K562 (cell line): ENCODE measurements at regions not wholly inside any gene's neighbourhood (a gene's known extent, or its start where the extent isn't known, plus 50 kb on each side); places are given as distances from the start of the nearest gene placed in this dataset.

Source experiments
- ATAC-seq: fragments of 200-7000 bp; cut with Tn5 transposase; 3 replicates; pipeline ENCODE4 v1.9.1; 2020; ENCODE audit warnings: moderate library complexity
- BruUV-seq: library from RNA; stranded (reverse); fragments of 400-500 nt; replicated peaks from 2 replicates; lab custom pipeline; 2021; lab: Mats Ljungman, UMichigan
- CTCF ChIA-PET: fragments of 300-600 bp; formaldehyde crosslinking; extraction: SDS; loops from one replicate; lab custom pipeline; 2021; ENCODE audit warnings: low intra/inter-chr PET ratio; lab: Yijun Ruan, JAX
- POLR2A ChIA-PET: fragments of 300-600, 350-650 bp; sonication (Branson Sonifier 250); formaldehyde crosslinking; extraction: SDS; loops from one replicate; lab custom pipeline; 2021; ENCODE audit warnings: antibody characterized with exemption, inconsistent platforms; lab: Yijun Ruan, JAX
- DNase-seq, 4 experiments: peaks; one replicate each; pipeline versions ENCODE4 v3.0.0 to v3.0.0-alpha.2; 2011 to 2018; ENCODE audit warnings: low spot score in 3 of 4, mixed read lengths in 3 of 4; ENCODE audit errors: extremely low read depth in 1 of 4
- FAIRE-seq: peaks from 2 replicates; lab custom pipeline; 2011; peaks lifted over from hg19 to GRCh38; lab: Jason Lieb, UNC
- H2AFZ ChIP-seq: 2 replicates; pipeline ENCODE4 v1.6.0; 2011; ENCODE audit warnings: low read depth, low read length, control low read depth, inconsistent platforms
- H3K27ac ChIP-seq: fragments of 200-600 bp; 3 replicates; pipeline ENCODE4 v1.8.0; 2011; ENCODE audit warnings: low read depth, mild to moderate bottlenecking, control low read depth, inconsistent platforms, low read length, moderate library complexity, mixed read lengths; ENCODE audit errors: extremely low read depth
- H3K27me3 ChIP-seq, 2 experiments: fragments of 300-600 bp in 1 of 2; 2 replicates in 1 of 2; 3 replicates in 1 of 2; pipeline versions ENCODE4 v1.6.0 to v1.8.0; 2011; ENCODE audit warnings: inconsistent platforms in 2 of 2, low read length in 2 of 2, mild to moderate bottlenecking in 1 of 2, mixed read lengths in 1 of 2, moderate library complexity in 1 of 2; ENCODE audit not compliant: control insufficient read depth in 2 of 2, insufficient read depth in 2 of 2
- H3K36me3 ChIP-seq: fragments of 300-600 bp; 3 replicates; pipeline ENCODE4 v1.8.0; 2011; ENCODE audit warnings: mild to moderate bottlenecking, low read length, inconsistent platforms; ENCODE audit not compliant: control insufficient read depth, insufficient read depth
- H3K4me1 ChIP-seq, 2 experiments: fragments of 200-600 bp in 1 of 2; replicated peaks in 1 of 2; 2 replicates in 1 of 2; 3 replicates in 1 of 2; pipeline versions ENCODE4 v1.5.1 to v1.8.0; 2011; ENCODE audit warnings: inconsistent platforms in 2 of 2, low read length in 2 of 2, mild to moderate bottlenecking in 1 of 2, mixed read lengths in 1 of 2, moderate library complexity in 1 of 2; ENCODE audit not compliant: control insufficient read depth in 2 of 2, insufficient read depth in 2 of 2
- H3K4me2 ChIP-seq: 2 replicates; pipeline ENCODE4 v1.6.1; 2011; ENCODE audit warnings: low read length, control low read depth, inconsistent platforms, mixed read lengths; ENCODE audit not compliant: insufficient read depth
- H3K4me3 ChIP-seq: fragments of 200-600 bp; sonication (generic), shearing (Covaris generic); 2 replicates; pipeline ENCODE4 v1.5.1; 2016; ENCODE audit warnings: control low read depth, inconsistent platforms
- H3K79me2 ChIP-seq: fragments of 200-600 bp; 3 replicates; pipeline ENCODE4 v1.8.0; 2011; ENCODE audit warnings: low read length, inconsistent platforms; ENCODE audit not compliant: control insufficient read depth, insufficient read depth
- H3K9ac ChIP-seq, 2 experiments: 2 replicates each; pipeline versions ENCODE4 v1.6.0 to v1.6.1; 2011; ENCODE audit warnings: low read depth in 2 of 2, low read length in 2 of 2, control low read depth in 1 of 2, inconsistent platforms in 1 of 2, mild to moderate bottlenecking in 1 of 2, mixed read lengths in 1 of 2; ENCODE audit not compliant: insufficient read depth in 1 of 2
- H3K9me1 ChIP-seq: one replicate; pipeline ENCODE4 v1.6.0; 2011; ENCODE audit warnings: inconsistent platforms, mild to moderate bottlenecking, low read length, moderate library complexity; ENCODE audit not compliant: control insufficient read depth, insufficient read depth
- H3K9me3 ChIP-seq: replicated peaks from 2 replicates; pipeline ENCODE4 v1.5.1; 2011; ENCODE audit warnings: low read depth, low read length, inconsistent platforms; ENCODE audit not compliant: control insufficient read depth, insufficient read depth
- H4K20me1 ChIP-seq: replicated peaks from 2 replicates; pipeline ENCODE4 v1.6.1; 2011; ENCODE audit warnings: low read length, inconsistent platforms, mixed read lengths; ENCODE audit not compliant: control insufficient read depth, insufficient read depth
- CEBPG ChIP-seq, 3 experiments: fragments of 200-800 bp in 1 of 3; sonication (Bioruptor generic) in 1 of 3; sonication (generic) in 1 of 3; formaldehyde crosslinking in 1 of 3; IDR thresholded peaks in 2 of 3; conservative IDR thresholded peaks in 1 of 3; 2 replicates each; pipeline versions ENCODE4 v1.6.1 to v1.8.0; 2016 to 2022; ENCODE audit warnings: missing compliant biosample characterization in 2 of 3, missing genetic modification characterization in 2 of 3, mild to moderate bottlenecking in 1 of 3, missing genetic modification reagents in 1 of 3
- CLOCK ChIP-seq: fragments of 250-450 bp; sonication (Bioruptor Pico); IDR thresholded peaks from 2 replicates; pipeline ENCODE4 v1.4.0; 2020; ENCODE audit warnings: mild to moderate bottlenecking, moderate library complexity, borderline replicate concordance
- CREB1 ChIP-seq, 2 experiments: sonication (generic) in 1 of 2; formaldehyde crosslinking in 1 of 2; IDR thresholded peaks; 2 replicates each; pipeline versions ENCODE4 v1.6.1 to v1.8.0; 2012 to 2022; ENCODE audit warnings: inconsistent platforms in 1 of 2, mild to moderate bottlenecking in 1 of 2, missing genetic modification reagents in 1 of 2, moderate library complexity in 1 of 2
- CREBBP ChIP-seq: IDR thresholded peaks from one replicate; pipeline ENCODE4 v1.6.1; 2012; ENCODE audit warnings: low read depth, mild to moderate bottlenecking, control low read depth, inconsistent platforms, low read length
- EHMT2 ChIP-seq: fragments of 450-650 bp; IDR thresholded peaks from 2 replicates; pipeline ENCODE4 v1.6.1; 2018; ENCODE audit warnings: antibody characterized with exemption
- MAFF ChIP-seq: IDR thresholded peaks from 2 replicates; pipeline ENCODE4 v1.6.1; 2012; ENCODE audit warnings: low read length, improper control_type of control experiment
- MAFG ChIP-seq: fragments of 450-650 bp; conservative IDR thresholded peaks from 2 replicates; pipeline ENCODE4 v1.6.1; 2016; ENCODE audit warnings: missing genetic modification characterization, missing compliant biosample characterization
- NFRKB ChIP-seq: fragments of 450-650 bp; IDR thresholded peaks from 2 replicates; pipeline ENCODE4 v1.6.1; 2016; ENCODE audit warnings: low read depth
- RAD21 ChIP-seq, 2 experiments: fragments of 250-450 bp in 1 of 2; fragments of 450-650 bp in 1 of 2; sonication (Bioruptor Pico) in 1 of 2; formaldehyde crosslinking in 1 of 2; IDR thresholded peaks in 1 of 2; conservative IDR thresholded peaks in 1 of 2; 2 replicates each; pipeline versions ENCODE4 v1.4.0 to v1.8.0; 2020 to 2022; ENCODE audit warnings: mild to moderate bottlenecking in 2 of 2, moderate library complexity in 1 of 2
- TRIM24 ChIP-seq, 2 experiments: fragments of 450-650 bp; IDR thresholded peaks; 2 replicates each; pipeline ENCODE4 v1.6.1; 2016
- ZNF316 ChIP-seq: fragments of 450-650 bp; IDR thresholded peaks from 2 replicates; pipeline ENCODE4 v1.6.1; 2016
- WGBS: fragments of 100-300 bp; shearing (Covaris generic); methylation state at CpG from one replicate; pipeline ENCODE4 v1.1.6; 2016; ENCODE audit warnings: low coverage, mixed read lengths; ENCODE audit not compliant: insufficient coverage; ENCODE audit errors: missing lambda C conversion rate; 5-methylcytosine and 5-hydroxymethylcytosine counted together
- in situ Hi-C: fragments of 300-500 bp; cut with MboI; formaldehyde crosslinking; loops from 4 replicates; pipeline ENCODE4 v1.15.0; 2018; ENCODE audit warnings: inconsistent platforms, mixed read lengths
- intact Hi-C: fragments of 100-400 bp; cut with micrococcal nuclease; formaldehyde crosslinking; loops from 2 replicates; pipeline ENCODE4 v1.14.2; 2022

GRCh38 chr15:87121336-87121735, 1041.7 kb downstream of the AGBL1 start:
- Histone ChIP-seq H3K9me1 (no peaks in the 10 kb centered on the region), H3K79me2 (no peaks in the 10 kb centered on the region), H3K9ac (no peak overlapping the region), H2AFZ (no peak overlapping the region), H3K27me3 (no peaks in the 10 kb centered on the region), H3K4me2 (no peak overlapping the region), H3K4me1 (no peaks in the 10 kb centered on the region), H4K20me1 (no peaks in the 10 kb centered on the region), H3K4me3 (no peak overlapping the region), H3K36me3 (no peaks in the 10 kb centered on the region), H3K9me3 (no peaks in the 10 kb centered on the region), H3K27ac (no peak overlapping the region)
- DNase-seq = no peak
- FAIRE-seq = no peak
- CTCF ChIA-PET = no interaction called here
- 0% methylated on average over 2 of the region's 2 CpGs for WGBS
- TF ChIP-seq CLOCK (CRISPR knock-in tag) (no peak), CEBPG (CRISPR knock-in tag; IDR thresholded peaks at IDR 0.05) (no peak), CEBPG (tag; conservative IDR thresholded peaks at IDR 0.05 in 1 of 2, IDR thresholded peaks at IDR 0.05 in 1 of 2) (0 out of 4 replicates have a peak, but pooled peaks of 1 of the 2 experiments have one; percentile 31)
- intact Hi-C loops = no loop called here
- no TSS peak for BruUV-seq
- in situ Hi-C loops = no loop called here
- ATAC-seq = no peak
- POLR2A ChIA-PET = no interaction called here

- ATAC-seq (no peak), FAIRE-seq (no peak), DNase-seq (no peak)
- Histone ChIP-seq H2AFZ (no peak overlapping the region), H3K9me1 (no peaks in the 10 kb centered on the region), H3K27me3 (no peaks in the 10 kb centered on the region), H4K20me1 (no peaks in the 10 kb centered on the region), H3K4me2 (no peak overlapping the region), H3K36me3 (no peaks in the 10 kb centered on the region), H3K9ac (no peak overlapping the region), H3K27ac (no peak overlapping the region), H3K4me1 (no peaks in the 10 kb centered on the region), H3K79me2 (no peaks in the 10 kb centered on the region), H3K9me3 (no peaks in the 10 kb centered on the region), H3K4me3 (no peak overlapping the region)
- POLR2A ChIA-PET = no interaction called here
- intact Hi-C loops = no loop called here
- CTCF ChIA-PET = no interaction called here
- in situ Hi-C loops = no loop called here
- TF ChIP-seq EHMT2 (no peak), NFRKB (no peak), ZNF316 (0 out of 2 replicates have a peak, but pooled peaks have one; percentile 22), MAFF (0 out of 2 replicates have a peak, but pooled peaks have one; percentile 23), TRIM24 (IDR thresholded peaks at IDR 0.05) (no peak), CREB1 (IDR thresholded peaks at IDR 0.05) (no peak), CREB1 (CRISPR knock-in tag; IDR thresholded peaks at IDR 0.05) (no peak), CREBBP (no peak), RAD21 (CRISPR knock-in tag; conservative IDR thresholded peaks at IDR 0.05 in 1 of 2, IDR thresholded peaks at IDR 0.05 in 1 of 2) (no peak), MAFG (tag) (peak; percentile 36; the same call in 1 of the 2 replicates)
- TF ChIP-seq, all 486 proteins: peak for 3
- no TSS peak for BruUV-seq
These were observed 1040.9 kb downstream of the AGBL1 start for GRCh38 chr15:87120555-87120954.
